ENCODE measurements at regions not wholly inside any gene's neighbourhood (a gene's known extent, or its start where the extent isn't known, plus 50 kb on each side); places are given as distances from the start of the nearest gene placed in this dataset.
A peak's percentile ranks its signal among the peaks of the same experiment; 100 is the strongest.

- H3K4me3 ChIP-seq (replicated peaks; ENCODE audit: low read depth, low read length) = no peak overlapping the region
- peak; percentile 55 for DNase-seq (ENCODE audit: low read depth)
- TF ChIP-seq CTCF (IDR thresholded peaks at IDR 0.05; ENCODE audit: low read length, missing control alignments) = no peak
These were observed 626.6 kb upstream of the TMEM132C start for GRCh38 chr12:127640181-127640886.

GRCh38 chr12:127642208-127642607 is 624.8 kb upstream of the TMEM132C start:
- TF ChIP-seq CTCF (IDR thresholded peaks at IDR 0.05; ENCODE audit: low read length, missing control alignments) = no peak
- no peak overlapping the region for H3K4me3 ChIP-seq (replicated peaks; ENCODE audit: low read depth, low read length)
- DNase-seq (ENCODE audit: low read depth) = no peak

- TF ChIP-seq CTCF (IDR thresholded peaks at IDR 0.05; ENCODE audit: low read length, missing control alignments) = no peak
- H3K4me3 ChIP-seq (replicated peaks; ENCODE audit: low read depth, low read length) = no peak overlapping the region
- no peak for DNase-seq (ENCODE audit: low read depth)
These were observed 618.6 kb upstream of the TMEM132C start for GRCh38 chr12:127648321-127648720.

GRCh38 chr12:127649961-127650360 is 617.0 kb upstream of the TMEM132C start:
- no peak for TF ChIP-seq CTCF (IDR thresholded peaks at IDR 0.05; ENCODE audit: low read length, missing control alignments)
- no peak overlapping the region for H3K4me3 ChIP-seq (replicated peaks; ENCODE audit: low read depth, low read length)
- DNase-seq (ENCODE audit: low read depth) = no peak

- H3K4me3 ChIP-seq (replicated peaks; ENCODE audit: low read depth, low read length) = no peak overlapping the region
- TF ChIP-seq CTCF (IDR thresholded peaks at IDR 0.05; ENCODE audit: low read length, missing control alignments) = no peak
- no peak for DNase-seq (ENCODE audit: low read depth)
These were observed 616.3 kb upstream of the TMEM132C start for GRCh38 chr12:127650626-127651025.

- DNase-seq (ENCODE audit: low read depth) = no peak
- TF ChIP-seq CTCF (IDR thresholded peaks at IDR 0.05; ENCODE audit: low read length, missing control alignments) = no peak
- H3K4me3 ChIP-seq (replicated peaks; ENCODE audit: low read depth, low read length) = no peak overlapping the region
These were observed 614.7 kb upstream of the TMEM132C start for GRCh38 chr12:127652281-127652680.

- TF ChIP-seq CTCF (IDR thresholded peaks at IDR 0.05; ENCODE audit: low read length, missing control alignments) = no peak
- DNase-seq (ENCODE audit: low read depth) = no peak
- H3K4me3 ChIP-seq (replicated peaks; ENCODE audit: low read depth, low read length) = no peak overlapping the region
These were observed 612.5 kb upstream of the TMEM132C start for GRCh38 chr12:127654383-127654985.

All from fibroblast of pulmonary artery (primary cell).